ENCODE measurements at regions not wholly inside any gene's neighbourhood (a gene's known extent, or its start where the extent isn't known, plus 50 kb on each side); places are given as distances from the start of the nearest gene placed in this dataset.

DNA sequence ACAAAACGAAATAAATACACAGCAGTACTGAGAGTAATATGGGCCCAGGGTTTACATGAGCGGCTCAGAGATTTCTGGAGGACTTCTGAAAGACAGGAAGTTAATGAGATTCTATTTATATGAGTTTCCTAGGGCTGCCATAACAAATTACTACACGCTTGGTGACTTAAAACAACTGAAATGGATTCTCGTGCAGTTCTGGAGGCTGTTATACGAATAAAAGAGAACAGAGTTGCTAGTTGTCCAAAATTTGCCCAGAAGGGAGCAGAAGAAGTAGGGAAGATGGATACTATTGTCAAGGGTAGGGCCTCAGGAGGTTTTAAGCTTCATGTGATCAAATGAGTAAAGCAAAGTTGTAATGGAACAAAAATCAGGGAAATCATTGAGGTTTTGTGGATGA, 173.1 kb upstream of the LYSMD4 start:
- H2AFZ ChIP-seq (ENCODE audit: low read length) = no peak overlapping the region
- no peak overlapping the region for H3K9ac ChIP-seq (ENCODE audit: low read length)
- no peak overlapping the region for H3K4me2 ChIP-seq (ENCODE audit: low read depth, low read length)
- no peak for TF ChIP-seq EZH2 (optimal IDR thresholded peaks at IDR 0.05; ENCODE audit: low read depth, low read length)
- TF ChIP-seq EZH2phosphoT487 (IDR thresholded peaks at IDR 0.05; ENCODE audit: low read length) = no peak
- TF ChIP-seq, protein P1, sequence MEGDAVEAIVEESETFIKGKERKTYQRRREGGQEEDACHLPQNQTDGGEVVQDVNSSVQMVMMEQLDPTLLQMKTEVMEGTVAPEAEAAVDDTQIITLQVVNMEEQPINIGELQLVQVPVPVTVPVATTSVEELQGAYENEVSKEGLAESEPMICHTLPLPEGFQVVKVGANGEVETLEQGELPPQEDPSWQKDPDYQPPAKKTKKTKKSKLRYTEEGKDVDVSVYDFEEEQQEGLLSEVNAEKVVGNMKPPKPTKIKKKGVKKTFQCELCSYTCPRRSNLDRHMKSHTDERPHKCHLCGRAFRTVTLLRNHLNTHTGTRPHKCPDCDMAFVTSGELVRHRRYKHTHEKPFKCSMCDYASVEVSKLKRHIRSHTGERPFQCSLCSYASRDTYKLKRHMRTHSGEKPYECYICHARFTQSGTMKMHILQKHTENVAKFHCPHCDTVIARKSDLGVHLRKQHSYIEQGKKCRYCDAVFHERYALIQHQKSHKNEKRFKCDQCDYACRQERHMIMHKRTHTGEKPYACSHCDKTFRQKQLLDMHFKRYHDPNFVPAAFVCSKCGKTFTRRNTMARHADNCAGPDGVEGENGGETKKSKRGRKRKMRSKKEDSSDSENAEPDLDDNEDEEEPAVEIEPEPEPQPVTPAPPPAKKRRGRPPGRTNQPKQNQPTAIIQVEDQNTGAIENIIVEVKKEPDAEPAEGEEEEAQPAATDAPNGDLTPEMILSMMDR (IDR thresholded peaks at IDR 0.05; ENCODE audit: low read length) = no peak
- H3K9me2 ChIP-seq (replicated peaks; ENCODE audit: insufficient read depth, low read length) = no peaks in the 10 kb centered on the region
- H3K79me2 ChIP-seq (ENCODE audit: low read length) = no peaks in the 10 kb centered on the region
- no peaks in the 10 kb centered on the region for H3K9me3 ChIP-seq (replicated peaks; ENCODE audit: insufficient read depth, low read length)
- no peaks in the 10 kb centered on the region for H4K20me1 ChIP-seq (ENCODE audit: insufficient read depth, low read length)
- no peaks in the 10 kb centered on the region for H3K36me3 ChIP-seq (replicated peaks; ENCODE audit: insufficient read depth, low read length)
- no peak for DNase-seq
- no peak overlapping the region for H3K27ac ChIP-seq (ENCODE audit: low read length)
- no peaks in the 10 kb centered on the region for H3F3A ChIP-seq (ENCODE audit: insufficient read depth, low read length)
- no peaks in the 10 kb centered on the region for H3K4me1 ChIP-seq (ENCODE audit: low read length)
- no peak overlapping the region for H3K4me3 ChIP-seq (ENCODE audit: low read length)
- H3K27me3 ChIP-seq (replicated peaks; ENCODE audit: insufficient read depth, low read length) = no peaks in the 10 kb centered on the region

DNA sequence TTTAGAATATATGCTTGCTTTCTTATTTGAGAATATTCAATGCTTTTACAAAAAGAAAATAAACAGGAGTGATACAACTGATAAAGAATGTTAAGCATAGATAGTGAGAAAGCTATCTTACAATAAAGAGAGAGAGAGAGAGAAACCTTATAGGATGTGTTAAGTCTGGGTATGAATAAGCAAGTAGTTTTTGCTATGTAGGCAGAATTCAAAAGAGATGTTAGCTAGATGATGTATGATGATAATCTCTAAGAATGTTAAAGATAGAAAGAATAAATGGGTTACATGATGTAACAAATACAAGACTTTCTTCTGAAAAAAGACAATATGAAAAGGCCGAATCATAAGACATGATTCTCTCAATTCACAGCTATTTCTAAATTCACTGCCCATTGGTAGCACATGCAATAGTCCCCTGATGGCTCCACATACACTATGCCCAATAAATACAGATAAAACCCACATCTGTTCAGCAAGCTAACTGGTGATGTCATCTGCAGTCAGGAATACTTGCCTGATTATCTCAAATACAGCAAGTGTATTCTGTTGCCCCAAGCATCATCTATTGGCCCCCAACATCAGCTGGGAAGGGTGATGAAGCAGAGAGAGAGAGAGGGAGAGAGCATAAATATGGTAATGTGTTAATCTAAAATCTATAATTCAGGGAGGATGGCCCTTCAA, 169.2 kb upstream of the LYSMD4 start:
- Histone ChIP-seq H3K27me3 (replicated peaks; ENCODE audit: insufficient read depth, low read length) (no peaks in the 10 kb centered on the region), H3K4me1 (ENCODE audit: low read length) (no peaks in the 10 kb centered on the region), H3K4me2 (ENCODE audit: low read depth, low read length) (no peak overlapping the region), H3K9ac (ENCODE audit: low read length) (no peak overlapping the region), H4K20me1 (ENCODE audit: insufficient read depth, low read length) (no peaks in the 10 kb centered on the region), H3K4me3 (ENCODE audit: low read length) (no peak overlapping the region), H3F3A (ENCODE audit: insufficient read depth, low read length) (no peaks in the 10 kb centered on the region), H3K36me3 (replicated peaks; ENCODE audit: insufficient read depth, low read length) (no peaks in the 10 kb centered on the region), H3K9me3 (replicated peaks; ENCODE audit: insufficient read depth, low read length) (no peaks in the 10 kb centered on the region), H3K27ac (ENCODE audit: low read length) (no peak overlapping the region), H3K9me2 (replicated peaks; ENCODE audit: insufficient read depth, low read length) (no peaks in the 10 kb centered on the region), H2AFZ (ENCODE audit: low read length) (no peak overlapping the region), H3K79me2 (ENCODE audit: low read length) (no peaks in the 10 kb centered on the region)
- TF ChIP-seq, protein P1 (IDR thresholded peaks at IDR 0.05; ENCODE audit: low read length) = no peak
- TF ChIP-seq EZH2 (optimal IDR thresholded peaks at IDR 0.05; ENCODE audit: low read depth, low read length) (no peak), EZH2phosphoT487 (IDR thresholded peaks at IDR 0.05; ENCODE audit: low read length) (no peak)
- no peak for DNase-seq

DNA sequence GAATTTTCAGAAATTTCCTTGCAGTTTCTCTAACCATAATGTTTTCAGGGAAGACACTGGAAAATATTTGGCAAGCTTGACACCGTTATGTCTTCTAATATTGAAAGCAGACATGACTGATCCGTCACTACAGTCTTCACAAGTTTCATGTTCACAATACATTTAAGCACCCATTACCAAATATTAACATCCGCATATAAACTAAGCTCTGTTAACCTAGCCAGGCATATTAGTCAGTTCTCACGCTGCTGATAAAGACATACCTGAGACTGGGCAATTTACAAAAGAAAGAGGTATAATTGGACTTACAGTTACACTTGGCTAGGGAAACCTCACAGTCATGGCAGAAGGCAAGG, 162.7 kb upstream of the LYSMD4 start:
- TF ChIP-seq, protein P1 (IDR thresholded peaks at IDR 0.05; ENCODE audit: low read length) = no peak
- TF ChIP-seq EZH2 (optimal IDR thresholded peaks at IDR 0.05; ENCODE audit: low read depth, low read length) (no peak), EZH2phosphoT487 (IDR thresholded peaks at IDR 0.05; ENCODE audit: low read length) (no peak)
- H2AFZ ChIP-seq (ENCODE audit: low read length) = no peak overlapping the region
- no peaks in the 10 kb centered on the region for H3K9me2 ChIP-seq (replicated peaks; ENCODE audit: insufficient read depth, low read length)
- no peak overlapping the region for H3K4me2 ChIP-seq (ENCODE audit: low read depth, low read length)
- no peak for DNase-seq
- H3K9ac ChIP-seq (ENCODE audit: low read length) = no peak overlapping the region
- H3K27ac ChIP-seq (ENCODE audit: low read length) = no peak overlapping the region
- no peaks in the 10 kb centered on the region for H3F3A ChIP-seq (ENCODE audit: insufficient read depth, low read length)
- H3K9me3 ChIP-seq (replicated peaks; ENCODE audit: insufficient read depth, low read length) = no peaks in the 10 kb centered on the region
- no peak overlapping the region for H3K4me3 ChIP-seq (ENCODE audit: low read length)
- H4K20me1 ChIP-seq (ENCODE audit: insufficient read depth, low read length) = no peaks in the 10 kb centered on the region
- H3K79me2 ChIP-seq (ENCODE audit: low read length) = no peaks in the 10 kb centered on the region
- no peaks in the 10 kb centered on the region for H3K4me1 ChIP-seq (ENCODE audit: low read length)
- no peaks in the 10 kb centered on the region for H3K36me3 ChIP-seq (replicated peaks; ENCODE audit: insufficient read depth, low read length)
- H3K27me3 ChIP-seq (replicated peaks; ENCODE audit: insufficient read depth, low read length) = no peaks in the 10 kb centered on the region
